H1 (cell line): ENCODE measurements at regions not wholly inside any gene's neighbourhood (a gene's known extent, or its start where the extent isn't known, plus 50 kb on each side); places are given as distances from the start of the nearest gene placed in this dataset.

ENCODE experiments used
- CTCF ChIA-PET: fragments of 300-600 bp; sonication (Branson Sonifier 250); formaldehyde crosslinking; loops from one replicate; lab custom pipeline; 2021; ENCODE audit not compliant: partially characterized antibody; lab: Charles Lee
- POLR2A ChIA-PET: fragments of 300-600 bp; sonication (Branson Sonifier 250); formaldehyde crosslinking; loops from one replicate; lab custom pipeline; 2021; ENCODE audit warnings: inconsistent platforms; ENCODE audit not compliant: partially characterized antibody; lab: Charles Lee
- DNase-seq, 2 experiments: peaks; one replicate each; pipeline versions ENCODE4 v3.0.0 to v3.0.0-alpha.2; 2010 to 2022; ENCODE audit warnings: low spot score in 2 of 2, low read depth in 1 of 2, mixed read lengths in 1 of 2
- FAIRE-seq: peaks from 2 replicates; lab custom pipeline; 2011; peaks lifted over from hg19 to GRCh38; lab: Jason Lieb, UNC
- H2AFZ ChIP-seq: 2 replicates; pipeline ENCODE4 v1.8.1; 2012; ENCODE audit warnings: low read length, inconsistent platforms
- H2AK5ac ChIP-seq: 2 replicates; pipeline ENCODE4 v1.6.1; 2013; ENCODE audit warnings: low read depth, low read length
- H2BK120ac ChIP-seq: replicated peaks from 2 replicates; pipeline ENCODE3; 2013; ENCODE audit warnings: low read depth, low read length, inconsistent platforms
- H2BK12ac ChIP-seq: 2 replicates; pipeline ENCODE4 v1.6.1; 2013; ENCODE audit warnings: low read depth, low read length
- H2BK15ac ChIP-seq: 2 replicates; pipeline ENCODE4 v1.6.1; 2013; ENCODE audit warnings: low read length
- H2BK20ac ChIP-seq: 2 replicates; pipeline ENCODE4 v1.6.1; 2013; ENCODE audit warnings: low read length
- H2BK5ac ChIP-seq: 2 replicates; pipeline ENCODE4 v1.6.1; 2013; ENCODE audit warnings: low read depth, low read length
- H3K14ac ChIP-seq: 2 replicates; pipeline ENCODE4 v1.6.1; 2013; ENCODE audit warnings: inconsistent platforms; ENCODE audit not compliant: insufficient read length
- H3K18ac ChIP-seq: 2 replicates; pipeline ENCODE4 v1.6.1; 2013; ENCODE audit warnings: low read length; ENCODE audit errors: extremely low read depth
- H3K23ac ChIP-seq: 2 replicates; pipeline ENCODE4 v1.6.1; 2013; ENCODE audit warnings: inconsistent platforms; ENCODE audit not compliant: insufficient read length
- H3K23me2 ChIP-seq: 2 replicates; pipeline ENCODE4 v1.6.1; 2013; ENCODE audit warnings: low read depth, low read length
- H3K27ac ChIP-seq: 2 replicates; pipeline ENCODE4 v1.6.1; 2011; ENCODE audit warnings: low read depth, low read length, inconsistent platforms
- H3K27me3 ChIP-seq, 4 experiments: replicated peaks in 1 of 4; 1 replicate in 1 of 4; 2 replicates in 3 of 4; pipeline versions ENCODE4 v1.6.1 to v1.8.1; 2011 to 2013; ENCODE audit warnings: low read length in 3 of 4, mild to moderate bottlenecking in 3 of 4, inconsistent platforms in 2 of 4, mixed read lengths in 2 of 4, moderate library complexity in 1 of 4; ENCODE audit not compliant: control insufficient read depth in 3 of 4, insufficient read depth in 3 of 4; ENCODE audit errors: extremely low read depth in 1 of 4
- H3K36me3 ChIP-seq, 4 experiments: 2 replicates each; pipeline versions ENCODE4 v1.6.1 to v1.8.1; 2011 to 2013; ENCODE audit warnings: mild to moderate bottlenecking in 4 of 4, low read length in 3 of 4, moderate library complexity in 2 of 4, control low read depth in 1 of 4, inconsistent platforms in 1 of 4; ENCODE audit not compliant: insufficient read depth in 4 of 4, control insufficient read depth in 2 of 4
- H3K4ac ChIP-seq: replicated peaks from 2 replicates; pipeline ENCODE3; 2013; ENCODE audit warnings: low read length, low read depth, mixed read lengths, inconsistent platforms; ENCODE audit not compliant: insufficient read length
- H3K4me1 ChIP-seq, 4 experiments: replicated peaks in 1 of 4; 1 replicate in 1 of 4; 2 replicates in 3 of 4; pipeline versions ENCODE4 v1.6.1 to v1.8.1; 2011 to 2013; ENCODE audit warnings: low read length in 3 of 4, inconsistent platforms in 2 of 4, mixed read lengths in 1 of 4; ENCODE audit not compliant: insufficient read depth in 4 of 4, control insufficient read depth in 3 of 4
- H3K4me2 ChIP-seq, 2 experiments: 2 replicates each; pipeline versions ENCODE4 v1.6.1 to v1.8.1; 2011 to 2013; ENCODE audit warnings: low read depth in 2 of 2, low read length in 2 of 2, control low read depth in 1 of 2, inconsistent platforms in 1 of 2, mild to moderate bottlenecking in 1 of 2; ENCODE audit not compliant: insufficient read depth in 1 of 2
- H3K4me3 ChIP-seq, 4 experiments: fragments of 200-600, 300-600 bp in 1 of 4; sonication (generic), shearing (Covaris generic), sonication (Bioruptor Twin) in 1 of 4; 2 replicates each; pipeline versions ENCODE4 v1.5.1 to v1.8.1; 2011 to 2016; ENCODE audit warnings: low read length in 4 of 4, low read depth in 3 of 4, control low read depth in 2 of 4, inconsistent platforms in 2 of 4, mild to moderate bottlenecking in 2 of 4, mixed read lengths in 1 of 4, moderate library complexity in 1 of 4; ENCODE audit not compliant: insufficient read depth in 2 of 4; ENCODE audit errors: extremely low read depth in 1 of 4
- H3K56ac ChIP-seq: replicated peaks from 2 replicates; pipeline ENCODE3; 2013; ENCODE audit warnings: low read depth, mild to moderate bottlenecking, mixed read lengths, low read length, inconsistent platforms; ENCODE audit not compliant: insufficient read length
- H3K79me1 ChIP-seq: 2 replicates; pipeline ENCODE4 v1.6.1; 2013; ENCODE audit warnings: low read depth, low read length, control low read depth
- H3K79me2 ChIP-seq, 2 experiments: 2 replicates each; pipeline versions ENCODE4 v1.6.1 to v1.8.1; 2012 to 2013; ENCODE audit warnings: low read length in 2 of 2, mild to moderate bottlenecking in 2 of 2, inconsistent platforms in 1 of 2; ENCODE audit not compliant: insufficient read depth in 2 of 2, control insufficient read depth in 1 of 2
- H3K9ac ChIP-seq, 4 experiments: replicated peaks in 1 of 4; 1 replicate in 1 of 4; 2 replicates in 3 of 4; pipeline versions ENCODE4 v1.6.1 to v1.8.1; 2011 to 2013; ENCODE audit warnings: low read depth in 3 of 4, low read length in 3 of 4, control low read depth in 2 of 4, mild to moderate bottlenecking in 2 of 4, moderate library complexity in 2 of 4, inconsistent platforms in 1 of 4; ENCODE audit errors: extremely low read depth in 1 of 4
- H3K9me3 ChIP-seq, 2 experiments: 2 replicates each; pipeline versions ENCODE4 v1.6.1 to v1.8.1; 2012 to 2013; ENCODE audit warnings: mild to moderate bottlenecking in 2 of 2, moderate library complexity in 2 of 2, control low read depth in 1 of 2, inconsistent platforms in 1 of 2, low read depth in 1 of 2, low read length in 1 of 2, mixed read lengths in 1 of 2; ENCODE audit not compliant: insufficient read depth in 2 of 2
- H4K20me1 ChIP-seq, 2 experiments: replicated peaks in 1 of 2; 2 replicates each; pipeline versions ENCODE3 to v1.8.1; 2011 to 2013; ENCODE audit warnings: inconsistent platforms in 2 of 2, low read length in 2 of 2, mild to moderate bottlenecking in 1 of 2; ENCODE audit not compliant: insufficient read depth in 2 of 2, control insufficient read depth in 1 of 2
- H4K5ac ChIP-seq: 2 replicates; pipeline ENCODE4 v1.6.1; 2013; ENCODE audit warnings: low read length, low read depth, mixed read lengths, inconsistent platforms; ENCODE audit not compliant: insufficient read length
- H4K8ac ChIP-seq: 2 replicates; pipeline ENCODE4 v1.8.0; 2013; ENCODE audit warnings: mild to moderate bottlenecking, moderate library complexity, low read length, inconsistent platforms; ENCODE audit not compliant: insufficient read depth; ENCODE audit errors: extremely low read depth
- H4K91ac ChIP-seq: replicated peaks from 2 replicates; pipeline ENCODE3; 2013; ENCODE audit warnings: low read length, mixed read lengths, inconsistent platforms; ENCODE audit not compliant: insufficient read length
- ASH2L ChIP-seq: fragments of 200-600, 300-600 bp; sonication (generic); IDR thresholded peaks from one replicate; pipeline ENCODE4 v1.7.1; 2017; ENCODE audit warnings: low read length
- MAX ChIP-seq: IDR thresholded peaks from 2 replicates; pipeline ENCODE4 v1.6.1; 2012; ENCODE audit warnings: inconsistent platforms
- RXRA ChIP-seq: IDR thresholded peaks from 2 replicates; pipeline ENCODE4 v1.6.1; 2011; ENCODE audit warnings: low read depth, mild to moderate bottlenecking, low read length, moderate library complexity; ENCODE audit not compliant: insufficient read depth
- WGBS, 2 experiments: shearing (Covaris generic) in 1 of 2; methylation state at CpG; one replicate each; pipeline versions ENCODE4 v1.1.6 to v1.1.7; 2013 to 2015; ENCODE audit warnings: low lambda C conversion rate in 2 of 2, mixed read lengths in 2 of 2, inconsistent platforms in 1 of 2, low coverage in 1 of 2, missing lambda C conversion rate in 1 of 2; ENCODE audit not compliant: insufficient replicate concordance in 2 of 2, insufficient coverage in 1 of 2, insufficient read length in 1 of 2; ENCODE audit errors: extremely low coverage in 1 of 2, missing lambda C conversion rate in 1 of 2; 5-methylcytosine and 5-hydroxymethylcytosine counted together

GRCh38 chr6:167750956-167751358, 75.8 kb upstream of the AFDN start:
- Histone ChIP-seq H4K91ac (no peak overlapping the region), H3K27me3 (no peaks in the 10 kb centered on the region), H2AK5ac (no peak overlapping the region), H3K14ac (no peak overlapping the region), H3K27ac (no peak overlapping the region), H3K18ac (no peak overlapping the region), H3K79me1 (no peaks in the 10 kb centered on the region; the same call in 1 of the 2 replicates), H3K4ac (no peak overlapping the region), H4K20me1 (no peaks in the 10 kb centered on the region), H4K5ac (no peak overlapping the region), H2BK5ac (no peak overlapping the region), H3K56ac (no peak overlapping the region), H2AFZ (0 out of 2 replicates have a peak overlapping the region, but pooled peaks have one; percentile 63), H4K8ac (no peak overlapping the region), H3K79me2 (no peaks in the 10 kb centered on the region), H2BK20ac (no peak overlapping the region), H2BK120ac (no peak overlapping the region), H2BK15ac (no peak overlapping the region), H3K4me2 (no peak overlapping the region), H2BK12ac (no peak overlapping the region), H3K4me3 (no peak overlapping the region), H3K4me1 (peaks cover 0 to 3% (median 0%) of the 10 kb centered on the region in 4 experiments; a peak in 3 of 7 replicates), H3K9ac (no peak overlapping the region), H3K23me2 (no peaks in the 10 kb centered on the region; the same call in 1 of the 2 replicates), H3K9me3 (no peaks in the 10 kb centered on the region), H3K36me3 (no peaks in the 10 kb centered on the region), H3K23ac (no peak overlapping the region)
- peak; percentile 58 for FAIRE-seq
- 78% methylated on average over 4 of the region's 4 CpGs; no CpG with 5 or more reads in 1 of the 2 experiments for WGBS, 2 experiments
- DNase-seq = no peak
- CTCF ChIA-PET = no interaction called here
- POLR2A ChIA-PET = interaction anchor here (1.2 kb wide), 1 partner anchor 9 kb away, joined by 3 read pairs; no protein-coding TSS in a partner anchor
- TF ChIP-seq ASH2L = peak; percentile 24
- peak; percentile 85 for TF ChIP-seq MAX
- TF ChIP-seq RXRA = no peak
